Activated T-helper 1 cell treated with anti-CD3 and anti-CD28 coated beads, Interleukin-2, amount 50 U/mL, for 16 hours (primary cell): ENCODE measurements at regions not wholly inside any gene's neighbourhood (a gene's known extent, or its start where the extent isn't known, plus 50 kb on each side); places are given as distances from the start of the nearest gene placed in this dataset.
"Not testable (repeated sequence)": the region's sequence is repeated elsewhere in the genome, so short reads cannot be mapped to it uniquely, and the experiment has no call there.

Experiments used
- DNase-seq, 2 donors: peaks; one replicate each; pipeline ENCODE4 v3.0.0-alpha.2; 2020; ENCODE audit warnings: low read depth in 1 of 2, low spot score in 1 of 2

- no peak for DNase-seq
These were observed 211.1 kb downstream of the ZNF365 start for GRCh38 chr10:62585211-62585775.

GRCh38 chr10:62587011-62587410 is 212.8 kb downstream of the ZNF365 start:
- DNase-seq: no peak

- no peak for DNase-seq
These were observed 213.9 kb downstream of the ZNF365 start for GRCh38 chr10:62588116-62588515.

GRCh38 chr10:62589689-62590088 is 214.8 kb upstream of the ADO start:
- no peak for DNase-seq

- DNase-seq: no peak
These were observed 214.2 kb upstream of the ADO start for GRCh38 chr10:62590306-62590705.

GRCh38 chr10:62594093-62594520 is 210.4 kb upstream of the ADO start:
- peak in 1 of 2 donors; percentile 35 for DNase-seq

- no peak for DNase-seq
These were observed 207.3 kb upstream of the ADO start for GRCh38 chr10:62597226-62597625.

- no peak for DNase-seq
These were observed 205.4 kb upstream of the ADO start for GRCh38 chr10:62599161-62599560.

- DNase-seq: not testable (repeated sequence)
These were observed 198.0 kb upstream of the ADO start for GRCh38 chr10:62606551-62606950.

- not testable (repeated sequence) for DNase-seq
These were observed 196.2 kb upstream of the ADO start for GRCh38 chr10:62608189-62608875.

- DNase-seq: peak; percentile 29 to 60
These were observed 193.8 kb upstream of the ADO start for GRCh38 chr10:62610649-62611229.

- DNase-seq: no peak
These were observed 191.1 kb upstream of the ADO start for GRCh38 chr10:62613424-62613823.

- DNase-seq: no peak
These were observed 190.7 kb upstream of the ADO start for GRCh38 chr10:62613859-62614258.

GRCh38 chr10:62614389-62615157 is 189.9 kb upstream of the ADO start:
- DNase-seq: no peak

- DNase-seq: no peak
These were observed 187.5 kb upstream of the ADO start for GRCh38 chr10:62616885-62617590.

GRCh38 chr10:62617652-62618051 is 186.9 kb upstream of the ADO start:
- DNase-seq: no peak

- DNase-seq: no peak
These were observed 186.5 kb upstream of the ADO start for GRCh38 chr10:62618054-62618453.

- DNase-seq: no peak
These were observed 185.7 kb upstream of the ADO start for GRCh38 chr10:62618576-62619412.

GRCh38 chr10:62619413-62619738 is 185.1 kb upstream of the ADO start:
- DNase-seq: no peak

- no peak for DNase-seq
These were observed 184.0 kb upstream of the ADO start for GRCh38 chr10:62620491-62620890.

- DNase-seq: no peak
These were observed 181.3 kb upstream of the ADO start for GRCh38 chr10:62623223-62623622.
